HepG2 (cell line): ENCODE measurements at regions not wholly inside any gene's neighbourhood (a gene's known extent, or its start where the extent isn't known, plus 50 kb on each side); places are given as distances from the start of the nearest gene placed in this dataset.

Experiments
- CREM ChIP-seq, 2 experiments: sonication (generic) in 1 of 2; formaldehyde crosslinking in 1 of 2; IDR thresholded peaks; 2 replicates each; pipeline versions ENCODE4 v1.4.0 to v1.6.1; 2016 to 2020; ENCODE audit warnings: antibody characterized with exemption in 1 of 2, mild to moderate bottlenecking in 1 of 2, missing genetic modification reagents in 1 of 2
- DMTF1 ChIP-seq: sonication (generic); formaldehyde crosslinking; IDR thresholded peaks from 2 replicates; pipeline ENCODE4 v1.4.0; 2020; ENCODE audit warnings: mild to moderate bottlenecking, missing genetic modification reagents
- FOXK2 ChIP-seq: fragments of 450-650 bp; IDR thresholded peaks from 2 replicates; pipeline ENCODE4 v1.6.1; 2016
- HIVEP1 ChIP-seq: sonication (generic); formaldehyde crosslinking; IDR thresholded peaks from 2 replicates; pipeline ENCODE4 v1.4.0; 2020; ENCODE audit warnings: mild to moderate bottlenecking, missing genetic modification reagents
- KMT2B ChIP-seq: IDR thresholded peaks from 2 replicates; pipeline ENCODE4 v1.6.1; 2016; ENCODE audit warnings: missing genetic modification reagents, missing compliant biosample characterization
- MLX ChIP-seq: IDR thresholded peaks from 2 replicates; pipeline ENCODE4 v1.6.1; 2016
- RBM39 ChIP-seq: fragments of 200-400 bp; formaldehyde crosslinking; IDR thresholded peaks from one replicate; pipeline ENCODE4 v1.6.1; 2018; ENCODE audit warnings: antibody characterized with exemption, mild to moderate bottlenecking, low read depth, low read length; ENCODE audit not compliant: poor library complexity, severe bottlenecking
- SAFB2 ChIP-seq: sonication (generic); formaldehyde crosslinking; IDR thresholded peaks from 2 replicates; pipeline ENCODE4 v1.5.1; 2020; ENCODE audit warnings: missing genetic modification reagents, low read depth, mild to moderate bottlenecking, borderline replicate concordance
- SP5 ChIP-seq: IDR thresholded peaks from 2 replicates; pipeline ENCODE4 v1.6.1; 2016; ENCODE audit warnings: low read depth, borderline replicate concordance
- ZBTB2 ChIP-seq: sonication (generic); formaldehyde crosslinking; IDR thresholded peaks from 2 replicates; pipeline ENCODE4 v1.8.0; 2022; ENCODE audit warnings: low read depth, missing genetic modification reagents
- ZMYM4 ChIP-seq: sonication (generic); formaldehyde crosslinking; IDR thresholded peaks from 2 replicates; pipeline ENCODE4 v1.8.1; 2023; ENCODE audit warnings: mild to moderate bottlenecking, missing genetic modification reagents
- ZNF12 ChIP-seq: sonication (generic); formaldehyde crosslinking; IDR thresholded peaks from 2 replicates; pipeline ENCODE4 v1.5.0; 2020; ENCODE audit warnings: missing genetic modification reagents
- ZNF331 ChIP-seq: sonication (generic); formaldehyde crosslinking; IDR thresholded peaks from 2 replicates; pipeline ENCODE4 v1.4.0; 2020; ENCODE audit warnings: missing genetic modification reagents
- ZNF432 ChIP-seq: sonication (generic); formaldehyde crosslinking; IDR thresholded peaks from 2 replicates; pipeline ENCODE4 v1.5.0; 2020; ENCODE audit warnings: missing genetic modification reagents, mild to moderate bottlenecking, borderline replicate concordance
- ZNF562 ChIP-seq: sonication (generic); formaldehyde crosslinking; IDR thresholded peaks from 2 replicates; pipeline ENCODE4 v1.8.0; 2022; ENCODE audit warnings: missing genetic modification reagents, borderline replicate concordance
- ZNF629 ChIP-seq: sonication (generic); formaldehyde crosslinking; conservative IDR thresholded peaks from 2 replicates; pipeline ENCODE4 v1.5.0; 2020; ENCODE audit warnings: missing genetic modification reagents
- ZNF672 ChIP-seq: sonication (generic); formaldehyde crosslinking; IDR thresholded peaks from 2 replicates; pipeline ENCODE4 v1.8.1; 2022; ENCODE audit warnings: missing genetic modification reagents
- TF ChIP-seq, protein P1 (sequence below): sonication (generic); formaldehyde crosslinking; conservative IDR thresholded peaks from 2 replicates; pipeline ENCODE4 v1.4.0; 2020; ENCODE audit warnings: missing genetic modification reagents
- TF ChIP-seq, protein P2 (sequence below): sonication (generic); formaldehyde crosslinking; conservative IDR thresholded peaks from 2 replicates; pipeline ENCODE4 v1.5.0; 2020; ENCODE audit warnings: missing genetic modification reagents
- TF ChIP-seq, protein P3 (sequence below): sonication (generic); formaldehyde crosslinking; IDR thresholded peaks from 2 replicates; pipeline ENCODE4 v1.8.1; 2023; ENCODE audit warnings: mild to moderate bottlenecking, missing genetic modification reagents
- TF ChIP-seq, protein P4 (sequence below): sonication (generic); formaldehyde crosslinking; IDR thresholded peaks from 2 replicates; pipeline ENCODE4 v1.9.0; 2021; ENCODE audit warnings: missing genetic modification reagents, borderline replicate concordance

DNA sequence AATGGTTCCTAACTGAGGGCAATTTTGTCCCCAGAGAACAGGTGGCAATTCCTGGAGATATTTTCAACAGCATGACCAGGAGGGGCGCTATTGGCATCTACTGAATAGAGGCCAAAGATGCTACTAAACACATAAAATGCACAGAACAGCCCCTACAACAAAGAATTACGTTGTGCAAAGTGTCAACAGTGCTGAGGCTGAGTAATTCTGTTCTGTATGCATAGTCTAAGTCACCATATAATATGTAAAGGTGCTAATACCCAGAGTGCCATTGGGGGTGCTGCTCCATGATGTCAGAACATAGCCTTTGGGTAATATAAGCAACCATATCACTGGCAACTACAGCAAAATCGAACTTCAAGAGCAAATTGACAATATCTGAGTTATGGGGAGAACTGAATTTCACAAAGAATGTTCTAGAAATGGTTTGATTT lies 213.3 kb upstream of the PHYHIPL start (continued):
- TF ChIP-seq, protein P1, sequence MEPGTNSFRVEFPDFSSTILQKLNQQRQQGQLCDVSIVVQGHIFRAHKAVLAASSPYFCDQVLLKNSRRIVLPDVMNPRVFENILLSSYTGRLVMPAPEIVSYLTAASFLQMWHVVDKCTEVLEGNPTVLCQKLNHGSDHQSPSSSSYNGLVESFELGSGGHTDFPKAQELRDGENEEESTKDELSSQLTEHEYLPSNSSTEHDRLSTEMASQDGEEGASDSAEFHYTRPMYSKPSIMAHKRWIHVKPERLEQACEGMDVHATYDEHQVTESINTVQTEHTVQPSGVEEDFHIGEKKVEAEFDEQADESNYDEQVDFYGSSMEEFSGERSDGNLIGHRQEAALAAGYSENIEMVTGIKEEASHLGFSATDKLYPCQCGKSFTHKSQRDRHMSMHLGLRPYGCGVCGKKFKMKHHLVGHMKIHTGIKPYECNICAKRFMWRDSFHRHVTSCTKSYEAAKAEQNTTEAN (CRISPR knock-in tag), result no peak
- TF ChIP-seq MLX, result no peak
- TF ChIP-seq ZNF562 (CRISPR knock-in tag), result no peak
- TF ChIP-seq ZNF432 (CRISPR knock-in tag), result no peak
- TF ChIP-seq ZNF672 (CRISPR knock-in tag), result no peak
- no peak for TF ChIP-seq ZNF629 (CRISPR knock-in tag)
- TF ChIP-seq KMT2B (CRISPR knock-in tag), result 0 out of 2 replicates have a peak, but pooled peaks have one; percentile 5
- no peak for TF ChIP-seq CREM (IDR thresholded peaks at IDR 0.05)
- no peak for TF ChIP-seq CREM (CRISPR knock-in tag; IDR thresholded peaks at IDR 0.05)
- no peak for TF ChIP-seq ZMYM4 (CRISPR knock-in tag)
- no peak for TF ChIP-seq HIVEP1
- TF ChIP-seq, protein P2, sequence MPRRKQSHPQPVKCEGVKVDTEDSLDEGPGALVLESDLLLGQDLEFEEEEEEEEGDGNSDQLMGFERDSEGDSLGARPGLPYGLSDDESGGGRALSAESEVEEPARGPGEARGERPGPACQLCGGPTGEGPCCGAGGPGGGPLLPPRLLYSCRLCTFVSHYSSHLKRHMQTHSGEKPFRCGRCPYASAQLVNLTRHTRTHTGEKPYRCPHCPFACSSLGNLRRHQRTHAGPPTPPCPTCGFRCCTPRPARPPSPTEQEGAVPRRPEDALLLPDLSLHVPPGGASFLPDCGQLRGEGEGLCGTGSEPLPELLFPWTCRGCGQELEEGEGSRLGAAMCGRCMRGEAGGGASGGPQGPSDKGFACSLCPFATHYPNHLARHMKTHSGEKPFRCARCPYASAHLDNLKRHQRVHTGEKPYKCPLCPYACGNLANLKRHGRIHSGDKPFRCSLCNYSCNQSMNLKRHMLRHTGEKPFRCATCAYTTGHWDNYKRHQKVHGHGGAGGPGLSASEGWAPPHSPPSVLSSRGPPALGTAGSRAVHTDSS (CRISPR knock-in tag), result no peak
- TF ChIP-seq, protein P3, sequence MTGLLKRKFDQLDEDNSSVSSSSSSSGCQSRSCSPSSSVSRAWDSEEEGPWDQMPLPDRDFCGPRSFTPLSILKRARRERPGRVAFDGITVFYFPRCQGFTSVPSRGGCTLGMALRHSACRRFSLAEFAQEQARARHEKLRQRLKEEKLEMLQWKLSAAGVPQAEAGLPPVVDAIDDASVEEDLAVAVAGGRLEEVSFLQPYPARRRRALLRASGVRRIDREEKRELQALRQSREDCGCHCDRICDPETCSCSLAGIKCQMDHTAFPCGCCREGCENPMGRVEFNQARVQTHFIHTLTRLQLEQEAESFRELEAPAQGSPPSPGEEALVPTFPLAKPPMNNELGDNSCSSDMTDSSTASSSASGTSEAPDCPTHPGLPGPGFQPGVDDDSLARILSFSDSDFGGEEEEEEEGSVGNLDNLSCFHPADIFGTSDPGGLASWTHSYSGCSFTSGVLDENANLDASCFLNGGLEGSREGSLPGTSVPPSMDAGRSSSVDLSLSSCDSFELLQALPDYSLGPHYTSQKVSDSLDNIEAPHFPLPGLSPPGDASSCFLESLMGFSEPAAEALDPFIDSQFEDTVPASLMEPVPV (CRISPR knock-in tag), result no peak
- TF ChIP-seq RBM39, result no peak
- no peak for TF ChIP-seq FOXK2
- TF ChIP-seq SAFB2 (CRISPR knock-in tag), result no peak
- TF ChIP-seq ZNF331 (CRISPR knock-in tag), result no peak
- TF ChIP-seq ZNF12 (CRISPR knock-in tag), result 0 out of 2 replicates have a peak, but pooled peaks have one; percentile 31
- TF ChIP-seq DMTF1 (CRISPR knock-in tag), result no peak
- no peak for TF ChIP-seq ZBTB2 (CRISPR knock-in tag)
- TF ChIP-seq SP5 (CRISPR knock-in tag), result no peak
- TF ChIP-seq, protein P4, sequence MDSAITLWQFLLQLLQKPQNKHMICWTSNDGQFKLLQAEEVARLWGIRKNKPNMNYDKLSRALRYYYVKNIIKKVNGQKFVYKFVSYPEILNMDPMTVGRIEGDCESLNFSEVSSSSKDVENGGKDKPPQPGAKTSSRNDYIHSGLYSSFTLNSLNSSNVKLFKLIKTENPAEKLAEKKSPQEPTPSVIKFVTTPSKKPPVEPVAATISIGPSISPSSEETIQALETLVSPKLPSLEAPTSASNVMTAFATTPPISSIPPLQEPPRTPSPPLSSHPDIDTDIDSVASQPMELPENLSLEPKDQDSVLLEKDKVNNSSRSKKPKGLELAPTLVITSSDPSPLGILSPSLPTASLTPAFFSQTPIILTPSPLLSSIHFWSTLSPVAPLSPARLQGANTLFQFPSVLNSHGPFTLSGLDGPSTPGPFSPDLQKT (CRISPR knock-in tag), result no peak
